Epithelial cell of esophagus (primary cell): ENCODE measurements at regions not wholly inside any gene's neighbourhood (a gene's known extent, or its start where the extent isn't known, plus 50 kb on each side); places are given as distances from the start of the nearest gene placed in this dataset.

Source experiments
- DNase-seq: peaks from one replicate; pipeline ENCODE4 v3.0.0; 2010; ENCODE audit warnings: low read depth
- H3K4me3 ChIP-seq: 2 replicates; pipeline ENCODE4 v1.5.1; 2011; ENCODE audit warnings: mild to moderate bottlenecking, low read length, control low read depth
- CTCF ChIP-seq: IDR thresholded peaks from 2 replicates; pipeline ENCODE4 v1.5.1; 2011; ENCODE audit warnings: low read depth, mild to moderate bottlenecking, low read length, control low read depth, inconsistent platforms; ENCODE audit not compliant: insufficient read depth; ENCODE audit errors: missing control alignments

GRCh38 chr10:64519427-64519826, 998.2 kb downstream of the REEP3 start:
- no peak for TF ChIP-seq CTCF
- H3K4me3 ChIP-seq = no peak overlapping the region
- DNase-seq = no peak

- no peak overlapping the region for H3K4me3 ChIP-seq
- no peak for DNase-seq
- no peak for TF ChIP-seq CTCF
These were observed 998.6 kb downstream of the REEP3 start for GRCh38 chr10:64519831-64520230.

- no peak overlapping the region for H3K4me3 ChIP-seq
- no peak for DNase-seq
- no peak for TF ChIP-seq CTCF
These were observed 1002.0 kb downstream of the REEP3 start for GRCh38 chr10:64523065-64523759.

- no peak for DNase-seq
- no peak for TF ChIP-seq CTCF
- no peak overlapping the region for H3K4me3 ChIP-seq
These were observed 1007.2 kb downstream of the REEP3 start for GRCh38 chr10:64528294-64529002.

- TF ChIP-seq CTCF = no peak
- no peak overlapping the region for H3K4me3 ChIP-seq
- no peak for DNase-seq
These were observed 1007.8 kb downstream of the REEP3 start for GRCh38 chr10:64529003-64529350.

GRCh38 chr10:64534616-64535015, 1013.4 kb downstream of the REEP3 start:
- no peak for DNase-seq
- no peak for TF ChIP-seq CTCF

More at GRCh38 chr10:64534616-64535015, 1013.4 kb downstream of the REEP3 start:
- no peak overlapping the region for H3K4me3 ChIP-seq
